Renal cortex interstitium (tissue), 11 donors: ENCODE measurements at regions not wholly inside any gene's neighbourhood (a gene's known extent, or its start where the extent isn't known, plus 50 kb on each side); places are given as distances from the start of the nearest gene placed in this dataset.

Source experiments
- DNase-seq, 11 donors: peaks; one replicate each; pipeline ENCODE4 v3.0.0-alpha.2; 2013; ENCODE audit warnings: low read depth in 9 of 11, low spot score in 4 of 11; ENCODE audit errors: extremely low read depth in 1 of 11

GRCh38 chr6:2296781-2297180 lies 51.4 kb upstream of the GMDS start:
- DNase-seq = no peak
